Fibroblast of villous mesenchyme (primary cell): ENCODE measurements at regions not wholly inside any gene's neighbourhood (a gene's known extent, or its start where the extent isn't known, plus 50 kb on each side); places are given as distances from the start of the nearest gene placed in this dataset.

Experiments
- DNase-seq: peaks from one replicate; pipeline ENCODE4 v3.0.0-alpha.2; 2010; ENCODE audit warnings: low read depth
- H3K4me3 ChIP-seq: 2 replicates; pipeline ENCODE4 v1.5.1; 2011; ENCODE audit warnings: low read depth, mild to moderate bottlenecking, low read length
- CTCF ChIP-seq: IDR thresholded peaks from 2 replicates; pipeline ENCODE4 v1.5.1; 2012; ENCODE audit warnings: low read depth, mild to moderate bottlenecking, low read length; ENCODE audit not compliant: insufficient read depth

GRCh38 chr6:139529420-139529819, 155.0 kb upstream of the CITED2 start:
- no peak for TF ChIP-seq CTCF
- DNase-seq = no peak
- no peak overlapping the region for H3K4me3 ChIP-seq

GRCh38 chr6:139528471-139528870, 154.0 kb upstream of the CITED2 start:
- no peak for DNase-seq
- no peak for TF ChIP-seq CTCF
- no peak overlapping the region for H3K4me3 ChIP-seq

- no peak overlapping the region for H3K4me3 ChIP-seq
- peak; percentile 80 for DNase-seq
- TF ChIP-seq CTCF = no peak
Measured at GRCh38 chr6:139525415-139525814, 151.0 kb upstream of the CITED2 start.

- no peak for DNase-seq
- no peak for TF ChIP-seq CTCF
- H3K4me3 ChIP-seq = no peak overlapping the region
Measured at GRCh38 chr6:139523986-139524385, 149.5 kb upstream of the CITED2 start.

GRCh38 chr6:139522511-139523220, 148.2 kb upstream of the CITED2 start:
- peak; percentile 38 for DNase-seq
- no peak overlapping the region for H3K4me3 ChIP-seq
- TF ChIP-seq CTCF = no peak

- H3K4me3 ChIP-seq = no peak overlapping the region
- DNase-seq = no peak
- TF ChIP-seq CTCF = no peak
Measured at GRCh38 chr6:139521338-139521737, 146.9 kb upstream of the CITED2 start.

GRCh38 chr6:139520321-139520768, 145.9 kb upstream of the CITED2 start:
- TF ChIP-seq CTCF = no peak
- peak; percentile 50 for DNase-seq
- H3K4me3 ChIP-seq = no peak overlapping the region
